OCI-LY1 (cell line): ENCODE measurements at regions not wholly inside any gene's neighbourhood (a gene's known extent, or its start where the extent isn't known, plus 50 kb on each side); places are given as distances from the start of the nearest gene placed in this dataset.

Source experiments
- H2AFZ ChIP-seq: fragments of 200-600 bp; sonication (generic), shearing (Covaris generic); 2 replicates; pipeline ENCODE4 v1.6.0; 2014; ENCODE audit warnings: antibody characterized with exemption, mild to moderate bottlenecking, low read length
- H3F3A ChIP-seq: fragments of 200-600 bp; sonication (generic), shearing (Covaris generic); 2 replicates; pipeline ENCODE4 v1.6.0; 2014; ENCODE audit warnings: mild to moderate bottlenecking, antibody characterized with exemption, low read length, moderate library complexity; ENCODE audit not compliant: insufficient read depth
- H3K27ac ChIP-seq: fragments of 200-600 bp; sonication (generic); 2 replicates; pipeline ENCODE4 v1.5.1; 2014; ENCODE audit warnings: low read length, mixed run types, mild to moderate bottlenecking, low read depth; ENCODE audit not compliant: poor library complexity, severe bottlenecking
- H3K27me3 ChIP-seq: fragments of 200-600 bp; sonication (generic); 2 replicates; pipeline ENCODE4 v1.6.0; 2014; ENCODE audit warnings: antibody characterized with exemption, mild to moderate bottlenecking, low read length, moderate library complexity; ENCODE audit not compliant: insufficient read depth
- H3K36me3 ChIP-seq: fragments of 200-600 bp; sonication (generic); 2 replicates; pipeline ENCODE4 v1.6.1; 2014; ENCODE audit warnings: mild to moderate bottlenecking, antibody characterized with exemption, low read length, moderate library complexity, mixed read lengths; ENCODE audit not compliant: insufficient read depth
- H3K4me1 ChIP-seq: fragments of 200-600 bp; sonication (generic); 2 replicates; pipeline ENCODE4 v1.5.1; 2014; ENCODE audit warnings: mild to moderate bottlenecking, low read length, moderate library complexity; ENCODE audit not compliant: insufficient read depth, severe bottlenecking
- H3K4me2 ChIP-seq: fragments of 200-600 bp; sonication (generic), shearing (Covaris generic); 2 replicates; pipeline ENCODE4 v1.6.1; 2014; ENCODE audit warnings: low read length
- H3K4me3 ChIP-seq: fragments of 200-600 bp; sonication (generic); 2 replicates; pipeline ENCODE4 v1.5.1; 2014; ENCODE audit warnings: low read length, low read depth, mild to moderate bottlenecking, mixed read lengths; ENCODE audit not compliant: poor library complexity, severe bottlenecking
- H3K79me2 ChIP-seq: fragments of 200-600 bp; shearing (Covaris generic); 2 replicates; pipeline ENCODE4 v1.6.1; 2016; ENCODE audit warnings: mixed run types, low read length, mixed read lengths; ENCODE audit not compliant: insufficient read depth
- H3K9ac ChIP-seq: fragments of 200-600 bp; sonication (generic), shearing (Covaris generic); 2 replicates; pipeline ENCODE4 v1.6.1; 2014; ENCODE audit warnings: mild to moderate bottlenecking, low read length, mixed read lengths
- H3K9me2 ChIP-seq: fragments of 200-600 bp; sonication (generic), shearing (Covaris generic); 2 replicates; pipeline ENCODE4 v1.6.1; 2014; ENCODE audit warnings: low read depth, mild to moderate bottlenecking, low read length, mixed read lengths
- H3K9me3 ChIP-seq: fragments of 200-600 bp; shearing (Covaris generic); 2 replicates; pipeline ENCODE4 v1.6.1; 2014; ENCODE audit warnings: low read length, mixed read lengths
- H4K20me1 ChIP-seq: fragments of 200-600 bp; sonication (generic), shearing (Covaris generic); 2 replicates; pipeline ENCODE4 v1.6.0; 2016; ENCODE audit warnings: mild to moderate bottlenecking, low read length; ENCODE audit not compliant: insufficient read depth
- EZH2 ChIP-seq: fragments of 200-600 bp; sonication (generic), shearing (Covaris generic); IDR thresholded peaks from 2 replicates; pipeline ENCODE4 v1.8.0; 2017; ENCODE audit warnings: borderline replicate concordance, mixed run types, mild to moderate bottlenecking, antibody characterized with exemption, low read length, moderate library complexity, mixed read lengths
- TF ChIP-seq, protein P1 (sequence below): fragments of 200-600 bp; sonication (generic), shearing (Covaris generic); IDR thresholded peaks from 2 replicates; pipeline ENCODE4 v1.5.1; 2017; ENCODE audit warnings: mild to moderate bottlenecking, antibody characterized with exemption, low read length, moderate library complexity, mixed read lengths

DNA sequence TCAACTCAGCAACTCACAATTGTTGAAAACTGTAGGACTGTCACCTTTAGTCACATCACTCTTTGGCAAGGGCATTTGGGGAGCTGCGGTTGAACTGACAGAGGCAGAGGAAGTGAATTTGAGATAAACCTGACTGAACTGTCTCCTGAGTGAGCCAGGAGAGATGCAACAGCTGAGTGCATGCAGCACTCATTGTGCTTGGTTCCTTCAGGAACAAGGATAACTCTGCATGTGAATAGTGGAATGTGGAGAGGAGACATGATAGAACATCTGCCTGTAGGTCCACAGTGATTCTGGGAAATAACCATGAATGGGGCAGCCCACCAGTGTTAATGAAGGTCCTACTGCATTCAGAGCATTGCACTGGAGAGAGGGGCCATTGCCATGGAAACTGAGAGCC, 494.7 kb downstream of the STK39 start:
- H3K4me3 ChIP-seq, result no peak overlapping the region
- TF ChIP-seq, protein P1, sequence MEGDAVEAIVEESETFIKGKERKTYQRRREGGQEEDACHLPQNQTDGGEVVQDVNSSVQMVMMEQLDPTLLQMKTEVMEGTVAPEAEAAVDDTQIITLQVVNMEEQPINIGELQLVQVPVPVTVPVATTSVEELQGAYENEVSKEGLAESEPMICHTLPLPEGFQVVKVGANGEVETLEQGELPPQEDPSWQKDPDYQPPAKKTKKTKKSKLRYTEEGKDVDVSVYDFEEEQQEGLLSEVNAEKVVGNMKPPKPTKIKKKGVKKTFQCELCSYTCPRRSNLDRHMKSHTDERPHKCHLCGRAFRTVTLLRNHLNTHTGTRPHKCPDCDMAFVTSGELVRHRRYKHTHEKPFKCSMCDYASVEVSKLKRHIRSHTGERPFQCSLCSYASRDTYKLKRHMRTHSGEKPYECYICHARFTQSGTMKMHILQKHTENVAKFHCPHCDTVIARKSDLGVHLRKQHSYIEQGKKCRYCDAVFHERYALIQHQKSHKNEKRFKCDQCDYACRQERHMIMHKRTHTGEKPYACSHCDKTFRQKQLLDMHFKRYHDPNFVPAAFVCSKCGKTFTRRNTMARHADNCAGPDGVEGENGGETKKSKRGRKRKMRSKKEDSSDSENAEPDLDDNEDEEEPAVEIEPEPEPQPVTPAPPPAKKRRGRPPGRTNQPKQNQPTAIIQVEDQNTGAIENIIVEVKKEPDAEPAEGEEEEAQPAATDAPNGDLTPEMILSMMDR, result no peak
- TF ChIP-seq EZH2, result no peak
- H3K9me3 ChIP-seq, result no peaks in the 10 kb centered on the region

DNA sequence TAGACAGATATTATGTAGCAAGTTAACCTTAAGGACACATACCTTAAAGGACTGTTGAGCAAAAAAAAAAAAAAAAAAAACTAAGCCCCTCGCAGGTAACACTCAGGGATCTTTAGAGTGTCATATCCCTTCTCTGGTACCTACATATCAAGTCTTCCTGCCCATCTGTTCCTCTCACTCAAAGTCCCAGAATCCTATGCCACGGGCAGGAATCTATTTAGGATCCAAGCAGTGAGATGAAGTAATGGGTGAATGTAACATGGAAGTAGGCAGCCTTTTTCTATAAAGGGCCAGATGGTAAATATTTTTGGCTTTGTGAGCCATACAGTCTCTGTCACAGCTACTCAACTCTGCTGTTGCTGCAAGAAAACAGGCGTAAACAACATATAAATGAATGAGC, 496.7 kb downstream of the STK39 start:
- Histone ChIP-seq H3K9me3 (no peaks in the 10 kb centered on the region), H3K27ac (no peak overlapping the region), H3K79me2 (no peaks in the 10 kb centered on the region), H3K9ac (no peak overlapping the region), H3K4me3 (no peak overlapping the region), H3K36me3 (no peaks in the 10 kb centered on the region), H3K9me2 (no peaks in the 10 kb centered on the region), H3K4me2 (no peak overlapping the region), H3F3A (no peaks in the 10 kb centered on the region), H3K4me1 (no peaks in the 10 kb centered on the region), H4K20me1 (no peaks in the 10 kb centered on the region), H2AFZ (no peak overlapping the region), H3K27me3 (no peaks in the 10 kb centered on the region)
- TF ChIP-seq EZH2, result no peak
- TF ChIP-seq, protein P1, result no peak

More for the DNA sequence above, 494.7 kb downstream of the STK39 start:
- no peak overlapping the region for H2AFZ ChIP-seq
- H3K4me2 ChIP-seq, result no peak overlapping the region
- H3K9me2 ChIP-seq, result no peaks in the 10 kb centered on the region
- H3K27ac ChIP-seq, result no peak overlapping the region
- no peaks in the 10 kb centered on the region for H3K4me1 ChIP-seq
- H3K79me2 ChIP-seq, result no peaks in the 10 kb centered on the region
- H3K27me3 ChIP-seq, result no peaks in the 10 kb centered on the region
- no peak overlapping the region for H3K9ac ChIP-seq
- H3F3A ChIP-seq, result no peaks in the 10 kb centered on the region
- no peaks in the 10 kb centered on the region for H3K36me3 ChIP-seq
- H4K20me1 ChIP-seq, result no peaks in the 10 kb centered on the region

DNA sequence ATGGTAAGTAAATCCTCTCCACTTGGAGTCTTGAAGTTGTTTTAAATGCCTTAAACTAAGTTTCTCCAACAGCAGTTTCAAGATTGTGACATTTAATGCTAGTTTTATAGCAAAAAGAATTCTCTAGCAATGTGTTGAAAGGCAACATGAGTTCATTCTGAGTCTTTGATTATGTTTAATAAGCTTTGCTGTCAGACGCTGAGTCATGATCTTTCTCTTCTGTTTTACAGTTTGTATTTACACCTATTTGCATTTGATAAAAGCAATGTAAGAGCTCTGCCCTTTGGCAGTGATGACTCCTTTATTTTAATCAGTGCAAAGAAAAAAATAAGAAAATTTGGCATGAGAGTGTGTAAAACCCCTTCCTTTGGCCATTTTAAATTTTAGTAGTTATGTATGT, 497.7 kb downstream of the STK39 start:
- no peaks in the 10 kb centered on the region for H3K9me3 ChIP-seq
- H3K4me3 ChIP-seq, result no peak overlapping the region
- TF ChIP-seq, protein P1, result no peak
- no peak for TF ChIP-seq EZH2
- H4K20me1 ChIP-seq, result no peaks in the 10 kb centered on the region
- no peaks in the 10 kb centered on the region for H3K4me1 ChIP-seq
- H3K79me2 ChIP-seq, result no peaks in the 10 kb centered on the region
- H3K27ac ChIP-seq, result no peak overlapping the region
- H3K4me2 ChIP-seq, result no peak overlapping the region
- no peaks in the 10 kb centered on the region for H3K9me2 ChIP-seq
- no peaks in the 10 kb centered on the region for H3K27me3 ChIP-seq
- no peaks in the 10 kb centered on the region for H3K36me3 ChIP-seq
- no peak overlapping the region for H3K9ac ChIP-seq
- H3F3A ChIP-seq, result no peaks in the 10 kb centered on the region
- no peak overlapping the region for H2AFZ ChIP-seq
